HG02973 (cell line): ENCODE measurements at regions not wholly inside any gene's neighbourhood (a gene's known extent, or its start where the extent isn't known, plus 50 kb on each side); places are given as distances from the start of the nearest gene placed in this dataset.

ENCODE experiments used
- ATAC-seq: cut with Tn5 transposase; IDR thresholded peaks from one replicate; pipeline ENCODE4 v1.9.1; 2021; ENCODE audit warnings: moderate library complexity; ENCODE audit not compliant: unreplicated experiment

DNA sequence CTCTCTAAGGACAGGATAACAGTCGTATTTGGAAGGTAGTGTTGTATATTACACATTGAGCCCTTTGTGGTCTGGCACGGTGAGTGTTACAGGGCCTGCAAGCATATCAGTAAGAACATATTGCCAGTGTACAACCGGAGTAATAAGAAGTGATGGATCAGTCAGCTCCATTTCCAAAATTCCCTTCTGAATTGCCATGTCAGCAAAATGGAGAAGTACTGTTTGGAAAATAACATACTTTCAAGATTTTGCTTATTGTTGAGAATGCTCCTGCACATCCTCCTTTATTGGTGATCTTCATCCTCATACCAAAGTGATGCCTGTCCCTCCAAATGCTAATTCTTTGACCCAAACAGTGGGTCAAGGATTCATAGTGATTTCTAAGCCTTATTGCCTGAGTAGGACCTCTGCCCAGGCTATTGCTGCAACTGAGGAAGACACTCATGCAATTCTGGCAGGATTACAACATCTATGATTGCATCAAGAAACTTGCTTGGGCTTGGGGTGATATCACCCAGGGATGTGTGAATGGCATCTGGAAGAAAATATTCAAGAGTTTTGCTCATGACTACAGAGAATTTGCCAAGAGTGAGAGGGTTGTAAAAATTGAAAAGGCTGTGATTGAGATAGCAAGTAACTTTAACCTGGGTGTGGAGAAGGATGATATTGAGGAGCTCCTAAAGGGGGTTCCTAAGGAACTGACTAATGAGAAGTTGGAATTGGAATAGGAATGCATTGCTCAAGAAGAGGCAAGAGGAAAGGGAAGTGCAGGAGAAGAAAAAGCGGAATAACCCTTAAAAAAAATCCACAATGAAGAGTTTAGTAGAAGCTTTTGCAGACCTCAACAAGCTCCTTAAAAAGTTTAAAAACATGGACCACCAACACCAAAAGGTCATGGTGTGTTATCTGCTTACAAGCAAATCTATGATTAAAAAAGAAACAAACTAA lies 452.2 kb upstream of the SORCS1 start:
- no peak for ATAC-seq

DNA sequence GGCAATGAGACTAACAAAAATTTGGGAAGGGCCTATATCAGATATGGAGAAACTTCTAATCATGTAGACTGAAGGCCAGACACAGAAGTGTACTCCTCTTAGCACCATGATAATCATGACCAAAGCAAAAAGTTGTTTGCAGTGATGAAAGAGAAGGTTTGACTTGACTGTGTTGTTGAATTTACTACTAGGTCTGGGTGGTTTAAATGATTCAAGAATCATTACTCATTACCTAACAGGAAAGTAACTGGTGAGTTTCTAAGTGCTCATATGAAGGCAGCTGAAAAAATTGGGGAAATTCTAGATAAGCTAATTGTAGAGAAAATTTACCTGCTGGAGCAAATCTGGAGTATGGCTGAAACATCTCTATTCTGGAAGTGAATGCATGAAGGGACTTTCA lies 451.5 kb upstream of the SORCS1 start:
- no peak for ATAC-seq

GRCh38 chr10:107614939-107615685 lies 450.6 kb upstream of the SORCS1 start:
- no peak for ATAC-seq

GRCh38 chr10:107611115-107611514 lies 446.6 kb upstream of the SORCS1 start:
- no peak for ATAC-seq

DNA sequence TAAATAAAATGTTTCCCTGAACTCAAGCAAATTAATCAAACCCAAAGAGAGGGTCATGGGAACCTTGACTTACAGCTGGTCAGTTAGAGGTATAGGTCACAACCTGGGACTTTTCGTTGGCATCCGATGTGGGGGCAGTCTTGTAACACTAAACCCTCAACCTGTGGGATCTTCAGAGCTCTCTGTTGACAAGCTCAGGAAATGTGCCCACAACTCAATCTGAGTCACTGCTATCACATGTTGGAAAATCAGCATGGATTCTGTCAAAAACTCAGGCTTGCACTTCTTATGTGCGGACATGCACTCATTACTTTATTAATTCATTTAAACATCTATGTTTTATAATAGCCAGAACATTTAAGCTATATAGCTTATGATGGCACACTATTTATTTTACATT lies 424.6 kb upstream of the SORCS1 start:
- no peak for ATAC-seq

DNA sequence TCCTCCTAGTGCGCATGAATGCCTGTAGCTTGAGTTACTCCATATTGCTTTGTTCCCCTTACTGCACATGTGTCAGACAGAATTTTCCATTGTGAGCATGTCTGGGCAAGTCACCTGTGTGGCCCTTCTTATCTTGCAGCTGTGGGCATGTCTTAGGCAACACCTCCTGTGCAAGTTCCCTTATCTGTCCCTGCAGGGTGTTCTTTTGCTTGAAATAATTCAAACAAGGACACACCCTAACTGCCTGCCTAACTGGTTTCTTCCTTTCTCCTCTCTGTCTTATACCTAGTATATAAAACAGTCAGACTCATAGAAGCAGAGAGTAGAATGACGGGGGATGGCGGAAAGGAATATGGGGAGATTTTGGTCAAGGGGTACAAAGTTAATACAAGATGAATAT lies 421.1 kb upstream of the SORCS1 start:
- ATAC-seq = no peak

GRCh38 chr10:107583974-107584373 lies 419.5 kb upstream of the SORCS1 start:
- ATAC-seq = no peak

DNA sequence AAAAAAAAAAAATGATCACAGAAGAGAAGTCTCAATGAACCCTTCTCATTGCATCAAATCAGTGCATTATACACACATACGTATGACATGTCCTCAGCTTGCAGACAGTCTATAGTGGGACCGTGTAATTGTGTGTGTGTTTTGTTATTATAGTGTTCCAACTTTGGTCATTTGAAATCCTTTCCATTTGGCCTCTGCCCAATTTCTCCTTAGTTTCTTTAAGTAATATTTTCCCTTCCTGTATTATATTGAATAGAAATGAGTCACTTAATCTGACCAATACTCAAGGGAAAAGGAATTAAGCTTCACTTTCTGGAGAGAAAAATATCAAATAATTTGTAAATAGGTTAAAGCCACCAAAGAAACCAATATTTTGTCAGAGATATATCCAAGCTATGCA lies 415.5 kb upstream of the SORCS1 start:
- ATAC-seq = no peak

DNA sequence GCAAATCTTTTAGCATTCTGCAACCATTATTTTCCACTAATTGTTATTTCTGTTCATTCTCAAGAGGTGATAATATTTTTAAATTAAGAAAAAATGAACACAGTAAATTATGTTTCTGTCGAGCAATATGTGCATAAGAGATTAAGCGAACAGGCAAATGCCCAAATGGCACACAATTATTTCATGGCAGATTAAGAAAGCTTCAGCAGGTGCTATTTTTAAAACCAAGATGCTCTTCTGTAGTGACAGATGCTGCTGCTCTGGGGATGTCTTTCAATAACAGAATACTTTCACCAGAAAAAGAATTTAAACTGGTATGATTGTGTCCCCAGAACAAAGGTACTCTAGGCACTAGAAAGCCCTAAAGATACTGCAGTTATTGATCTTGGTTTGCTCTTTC lies 412.7 kb upstream of the SORCS1 start:
- no peak for ATAC-seq

- ATAC-seq = no peak
These were observed 412.2 kb upstream of the SORCS1 start for GRCh38 chr10:107576746-107577145.

DNA sequence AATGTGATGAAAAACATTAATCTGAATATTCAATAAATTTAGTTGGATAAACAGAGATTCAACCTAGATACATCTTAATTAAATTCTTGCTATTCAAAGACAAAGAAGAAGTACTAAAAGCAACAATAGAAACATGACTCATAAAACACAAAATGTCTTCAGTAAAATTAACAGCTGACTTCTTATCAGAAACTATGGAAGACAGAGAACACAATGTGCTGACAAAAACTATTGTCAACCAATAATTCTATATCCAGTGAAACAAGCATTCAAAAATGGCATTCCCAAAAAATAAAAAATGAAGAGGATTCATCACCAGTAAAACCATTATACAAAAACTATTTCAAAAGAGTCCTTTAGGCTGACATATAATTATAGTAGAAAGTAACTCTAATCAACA lies 400.5 kb upstream of the SORCS1 start:
- no peak for ATAC-seq

DNA sequence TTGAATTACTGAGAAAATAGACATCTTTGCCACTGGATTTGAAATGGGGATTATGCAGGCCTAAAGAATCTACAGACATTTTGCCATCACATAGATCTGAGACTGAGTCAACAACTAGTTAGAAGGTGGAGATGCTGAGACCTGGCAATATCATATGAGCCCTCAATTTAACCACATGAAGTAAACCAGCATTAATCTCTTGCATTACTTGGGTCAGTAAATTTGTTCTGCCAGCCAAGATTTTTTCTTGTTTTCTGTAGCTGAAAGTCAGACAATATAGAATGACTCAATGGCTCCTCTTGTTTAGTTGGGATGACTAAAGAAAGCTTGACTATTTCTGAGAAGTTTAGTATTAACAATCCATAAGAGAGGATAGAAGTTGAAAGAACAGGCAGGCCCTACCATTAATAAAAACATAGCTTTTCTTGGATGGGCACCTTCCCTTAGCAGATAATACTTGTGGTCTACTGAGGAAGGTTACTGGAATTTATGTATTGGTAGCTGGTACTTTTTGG lies 396.7 kb upstream of the SORCS1 start:
- ATAC-seq = no peak

DNA sequence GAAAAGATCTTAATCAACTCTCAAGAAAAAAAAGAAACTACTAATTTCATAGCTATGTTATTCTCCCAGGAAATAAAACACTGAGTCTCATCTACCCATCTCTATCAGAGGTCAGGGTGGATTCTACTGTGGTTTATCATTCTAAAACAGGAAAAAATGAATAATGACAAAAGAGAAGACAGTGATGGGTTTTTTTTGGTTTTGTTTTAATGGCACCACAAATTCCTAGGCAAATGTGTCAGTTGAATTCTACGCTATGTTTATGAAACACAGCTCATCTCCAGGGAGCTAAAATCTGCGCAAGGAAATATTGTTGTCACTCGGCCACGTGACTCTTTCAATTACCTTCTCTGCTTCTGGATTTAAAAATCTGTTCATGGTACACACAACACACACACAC lies 393.4 kb upstream of the SORCS1 start:
- ATAC-seq = no peak

- ATAC-seq = no peak
These were observed 389.8 kb upstream of the SORCS1 start for GRCh38 chr10:107554333-107554732.

DNA sequence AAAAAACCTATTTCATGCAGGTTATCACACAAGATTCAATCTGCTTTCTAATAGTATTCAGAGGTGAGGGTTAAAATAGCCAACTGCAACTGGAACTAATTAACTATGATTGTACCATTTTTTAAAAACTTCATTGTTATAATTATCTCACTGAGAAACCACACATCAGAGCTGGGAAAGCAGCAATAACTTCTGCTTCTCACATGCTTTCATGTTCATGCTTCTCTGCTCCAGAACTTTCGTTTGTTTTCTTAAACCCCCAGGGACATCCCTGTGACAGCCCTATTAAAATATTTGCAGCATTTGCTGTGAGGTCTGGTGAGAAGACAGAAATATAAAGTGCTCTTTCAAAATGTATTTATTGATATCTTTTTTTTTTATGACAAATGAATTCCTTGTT lies 389.0 kb upstream of the SORCS1 start:
- no peak for ATAC-seq

DNA sequence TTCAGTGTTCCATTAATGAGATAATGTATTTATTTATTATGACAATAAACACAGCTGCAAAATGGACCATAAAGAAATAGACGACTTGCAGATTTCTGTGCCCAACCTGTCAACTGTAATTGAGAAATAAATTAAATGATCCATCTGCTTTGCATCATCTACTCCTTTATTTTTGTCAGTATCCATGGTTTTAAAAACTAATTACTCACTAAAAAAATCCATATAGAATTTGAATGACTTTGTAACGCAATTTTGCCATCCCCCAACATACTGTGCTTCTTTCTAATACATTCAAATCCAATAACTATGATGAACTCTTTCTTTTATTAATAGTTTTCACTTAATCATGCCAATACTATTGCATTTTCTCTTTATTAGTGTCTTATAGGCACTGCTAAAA lies 388.5 kb upstream of the SORCS1 start:
- ATAC-seq = no peak

- no peak for ATAC-seq
These were observed 383.8 kb upstream of the SORCS1 start for GRCh38 chr10:107548301-107548700.

DNA sequence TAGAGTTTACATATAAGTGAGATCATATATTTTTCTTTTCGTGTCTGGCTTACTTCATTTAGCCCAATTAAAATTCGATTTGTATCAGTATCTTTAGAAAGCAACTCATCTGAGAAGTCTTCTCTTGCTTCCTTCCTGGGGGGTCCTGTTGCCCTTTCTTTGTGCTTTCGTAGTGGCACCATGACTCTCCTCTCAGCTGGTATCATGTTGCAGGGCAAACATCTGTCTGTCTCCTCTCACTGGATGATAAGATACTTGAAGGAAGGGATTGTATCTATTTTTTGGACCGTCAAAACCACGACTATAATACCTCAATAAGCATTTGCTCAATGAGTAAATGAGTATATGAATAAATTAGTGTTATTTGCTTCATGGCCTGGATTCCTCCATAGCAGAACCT lies 382.5 kb upstream of the SORCS1 start:
- ATAC-seq = no peak

DNA sequence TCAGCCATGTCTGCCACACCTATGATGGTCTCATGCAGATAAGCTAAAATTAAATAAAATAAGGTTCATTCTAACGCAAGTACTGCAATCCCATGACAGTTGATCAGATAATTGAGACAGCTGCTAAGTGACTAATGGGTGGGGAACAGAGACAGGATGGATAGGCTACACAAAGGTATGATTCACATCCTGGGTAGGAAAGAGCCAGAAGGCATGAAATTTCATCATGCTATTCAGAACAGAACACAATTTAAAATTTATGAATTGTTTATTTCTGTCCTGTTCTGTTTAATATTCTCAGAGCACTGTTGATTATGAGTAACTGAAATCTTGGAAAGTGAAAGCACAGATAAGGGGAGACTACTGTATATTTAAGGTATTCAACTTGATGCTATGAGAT lies 381.8 kb upstream of the SORCS1 start:
- ATAC-seq = no peak

DNA sequence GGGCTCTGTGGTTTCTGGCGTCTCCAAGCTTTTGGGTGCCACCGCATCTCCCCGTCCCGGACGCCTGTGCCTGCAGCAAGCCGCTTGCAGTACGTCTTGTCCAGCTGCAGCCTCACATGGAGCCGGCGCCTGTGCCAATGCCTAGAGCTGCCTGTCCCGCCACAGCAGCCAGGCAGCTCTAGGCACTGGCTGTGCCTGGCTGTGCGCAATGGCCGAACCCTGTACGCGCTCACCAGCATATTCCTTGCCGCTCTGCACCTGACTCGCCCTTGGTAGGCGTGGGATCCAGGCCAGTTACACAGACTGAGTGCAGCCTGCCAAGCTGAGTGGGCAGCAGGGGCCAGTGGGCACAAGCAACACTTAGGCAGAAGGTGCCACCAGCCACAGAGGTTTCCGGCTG lies 381.2 kb upstream of the SORCS1 start:
- no peak for ATAC-seq

DNA sequence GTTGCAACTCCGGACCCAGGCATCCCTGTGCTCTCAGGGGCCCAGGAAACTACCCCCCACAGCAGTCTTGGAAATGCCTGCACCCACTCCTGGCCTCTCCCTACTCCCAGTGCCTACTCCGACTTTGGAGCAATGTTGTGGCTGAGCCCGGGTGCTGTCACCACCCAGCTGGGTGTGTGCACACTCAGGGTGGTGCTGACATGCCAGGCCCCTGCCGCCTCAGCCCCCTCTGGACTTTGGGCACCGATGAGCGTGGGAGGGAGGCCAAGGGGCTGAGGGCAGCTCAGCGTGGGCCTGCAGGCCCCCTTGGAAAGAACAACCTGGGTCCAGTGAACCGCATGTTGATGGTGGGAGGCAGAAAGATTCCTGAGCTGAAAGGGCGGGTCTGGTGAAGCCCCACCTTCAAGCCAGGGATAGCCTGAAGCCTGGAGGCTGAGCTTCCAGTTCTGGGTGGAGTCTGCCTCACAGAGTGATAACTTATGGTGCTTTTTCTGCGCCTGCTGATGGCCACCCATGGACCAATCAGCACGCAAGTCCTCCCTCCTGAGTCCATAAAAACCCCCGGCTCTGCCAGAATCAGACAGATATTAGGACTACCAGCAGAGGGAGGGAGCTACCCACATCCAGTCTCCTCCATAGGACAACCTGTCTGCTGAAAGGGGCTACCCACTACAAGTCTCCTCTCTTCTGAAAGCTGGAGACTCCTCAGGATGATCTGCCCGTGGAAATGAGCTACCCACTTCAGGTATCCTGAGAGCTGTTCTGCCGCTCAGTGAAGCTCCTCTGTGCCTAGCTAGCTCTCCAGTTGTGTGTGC lies 380.4 kb upstream of the SORCS1 start:
- ATAC-seq = no peak
